Activated CD4-positive, alpha-beta T cell treated with anti-CD3 and anti-CD28 coated beads, Interleukin-2, amount 50 U/mL, for 48 hours (primary cell): ENCODE measurements at regions not wholly inside any gene's neighbourhood (a gene's known extent, or its start where the extent isn't known, plus 50 kb on each side); places are given as distances from the start of the nearest gene placed in this dataset.
A peak's percentile ranks its signal among the peaks of the same experiment; 100 is the strongest.

Experiments used
- DNase-seq, 2 experiments: peaks; one replicate each; pipeline ENCODE4 v3.0.0-alpha.2; 2020

GRCh38 chr16:79808731-79809130 is 208.2 kb upstream of the MAF start:
- no peak for DNase-seq

DNA sequence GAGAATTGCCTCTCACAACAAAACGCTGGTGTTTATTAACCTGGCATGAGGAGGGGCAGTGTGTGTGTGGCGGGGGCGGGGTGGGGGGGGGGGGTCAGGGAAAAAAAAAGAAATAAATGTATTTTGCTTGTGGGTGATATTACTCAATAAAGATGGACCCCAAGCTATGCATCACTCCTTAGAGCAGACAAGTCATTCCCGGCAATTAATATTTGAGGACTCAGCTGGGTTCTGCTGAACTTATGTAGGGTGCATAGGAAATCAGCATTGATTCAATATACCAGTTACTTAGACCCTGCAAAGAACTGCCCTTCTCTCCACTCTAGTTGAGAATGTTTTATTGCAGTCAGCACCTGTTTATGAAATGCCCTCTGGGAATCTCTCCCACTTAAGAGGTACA is 206.2 kb upstream of the MAF start:
- no peak for DNase-seq

DNA sequence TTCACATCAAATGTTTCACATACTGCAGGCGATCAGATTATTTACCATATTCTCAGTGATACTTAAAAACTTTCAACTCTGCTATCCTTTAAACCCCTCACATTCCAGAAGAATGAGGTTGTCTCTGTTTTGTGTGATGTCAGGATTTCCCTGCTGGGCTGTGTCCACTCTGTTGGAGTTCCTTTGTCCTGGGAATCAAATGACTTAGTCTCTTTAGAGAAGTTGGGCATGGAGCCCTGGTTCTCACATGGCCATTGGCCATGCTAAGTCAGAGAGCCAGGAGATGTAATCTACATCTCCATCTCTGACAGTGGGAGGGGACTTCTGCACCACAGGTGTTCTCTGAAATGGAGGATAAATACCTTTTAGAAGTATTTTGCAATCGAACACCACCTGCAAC is 205.1 kb upstream of the MAF start:
- no peak for DNase-seq

GRCh38 chr16:79801646-79802045 is 201.1 kb upstream of the MAF start:
- DNase-seq, result no peak

DNA sequence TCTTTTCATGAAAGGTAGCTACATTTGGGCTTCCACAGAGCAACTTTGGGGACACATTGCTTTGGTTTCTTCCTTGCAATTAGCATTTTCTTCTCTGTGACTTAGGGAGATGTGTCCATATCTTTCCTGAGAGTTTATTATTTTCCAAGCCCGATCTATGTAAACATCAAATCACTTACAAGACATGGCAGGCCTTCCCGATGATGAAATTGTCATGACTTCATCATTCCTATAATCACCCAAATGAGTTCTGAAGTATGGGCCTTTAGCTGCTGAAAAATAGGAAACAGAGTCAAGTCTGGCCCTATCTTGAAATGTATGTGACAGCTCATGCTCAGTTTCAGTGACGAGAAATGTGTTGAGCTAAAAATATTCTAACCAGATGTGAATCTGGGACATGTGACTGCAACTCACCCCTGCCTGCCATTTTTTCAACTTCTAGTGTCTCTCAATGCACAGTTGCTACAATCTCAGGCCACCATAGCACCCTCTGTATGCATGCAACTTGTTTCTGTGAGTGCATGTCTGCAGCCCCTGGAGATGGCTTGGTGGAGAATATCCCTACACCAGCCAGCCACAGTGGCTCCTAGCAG is 199.6 kb upstream of the MAF start:
- no peak for DNase-seq

- no peak for DNase-seq
Observed at GRCh38 chr16:79798416-79799053, 198.0 kb upstream of the MAF start.

- no peak for DNase-seq
Observed at GRCh38 chr16:79797486-79797885, 196.9 kb upstream of the MAF start.

GRCh38 chr16:79795556-79795955 is 195.0 kb upstream of the MAF start:
- no peak for DNase-seq

DNA sequence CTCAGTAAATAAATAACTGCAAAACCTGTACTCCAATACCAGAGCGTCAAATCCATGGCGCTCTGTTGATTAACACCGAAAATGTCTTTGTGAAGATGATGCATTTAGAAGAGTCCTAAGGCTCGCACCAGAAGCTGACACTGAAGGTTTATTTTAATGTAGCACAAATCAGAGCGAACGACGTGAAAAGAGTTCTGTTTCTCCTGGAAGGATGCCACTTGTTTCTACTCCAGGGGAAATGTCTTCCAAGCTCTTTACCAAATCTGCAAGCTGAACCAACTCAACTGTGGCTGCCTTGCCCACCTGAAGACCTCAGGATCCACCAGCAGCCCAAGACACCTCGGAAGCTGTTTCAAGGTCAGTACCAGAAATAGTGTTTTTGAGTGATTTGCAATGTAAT is 194.4 kb upstream of the MAF start:
- no peak for DNase-seq

DNA sequence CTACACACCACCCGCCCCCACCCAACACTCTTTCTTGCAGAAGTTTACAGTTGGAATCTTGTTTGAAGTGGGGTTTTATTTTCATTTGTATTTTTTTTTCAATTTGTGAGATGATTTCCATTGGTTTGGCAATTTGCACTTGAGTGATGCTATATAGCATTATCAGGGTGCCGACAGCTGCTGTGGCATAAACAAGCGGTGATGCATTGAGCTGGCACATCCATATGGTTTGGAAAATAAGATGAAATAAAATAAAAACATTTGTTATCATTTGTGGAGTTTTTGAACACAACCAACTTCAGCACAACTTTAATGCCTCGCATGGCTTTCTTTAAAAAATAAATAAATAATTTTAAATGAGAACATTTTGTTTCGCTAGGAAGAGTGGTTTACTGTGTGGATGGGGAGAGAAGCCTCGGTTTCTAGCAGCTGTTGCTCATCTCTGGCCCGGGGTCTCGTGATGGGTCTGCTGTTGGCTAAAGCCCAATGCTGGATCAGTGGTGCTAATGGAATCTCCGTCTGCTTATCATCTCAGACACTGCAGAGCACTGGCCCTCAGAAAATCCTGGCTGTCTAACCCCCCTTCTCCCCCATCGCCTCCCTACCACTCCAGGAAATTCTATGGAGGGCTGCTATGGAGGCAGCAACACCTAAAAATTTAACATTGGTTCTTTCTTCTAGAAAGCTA is 192.3 kb upstream of the MAF start:
- no peak for DNase-seq

GRCh38 chr16:79792076-79792475 is 191.5 kb upstream of the MAF start:
- DNase-seq, result no peak

DNA sequence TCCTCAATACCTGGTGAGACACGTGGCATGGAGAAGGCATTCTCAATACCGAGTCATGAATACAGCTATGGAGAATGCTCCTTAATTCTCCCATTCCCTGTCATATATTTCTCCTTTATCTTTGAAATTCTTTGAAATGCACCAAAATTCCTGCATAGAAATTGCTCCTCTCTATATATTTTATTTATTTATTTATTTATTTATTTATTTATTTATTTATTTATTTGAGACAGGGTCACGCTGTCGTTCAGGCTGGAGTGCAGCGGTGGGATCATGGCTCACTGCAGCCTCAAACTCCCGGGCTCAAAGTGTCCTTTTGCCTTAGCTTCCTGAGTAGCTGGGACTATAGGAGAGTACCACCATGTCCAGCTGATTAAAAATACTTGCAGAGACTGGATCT is 190.3 kb upstream of the MAF start:
- no peak for DNase-seq

DNA sequence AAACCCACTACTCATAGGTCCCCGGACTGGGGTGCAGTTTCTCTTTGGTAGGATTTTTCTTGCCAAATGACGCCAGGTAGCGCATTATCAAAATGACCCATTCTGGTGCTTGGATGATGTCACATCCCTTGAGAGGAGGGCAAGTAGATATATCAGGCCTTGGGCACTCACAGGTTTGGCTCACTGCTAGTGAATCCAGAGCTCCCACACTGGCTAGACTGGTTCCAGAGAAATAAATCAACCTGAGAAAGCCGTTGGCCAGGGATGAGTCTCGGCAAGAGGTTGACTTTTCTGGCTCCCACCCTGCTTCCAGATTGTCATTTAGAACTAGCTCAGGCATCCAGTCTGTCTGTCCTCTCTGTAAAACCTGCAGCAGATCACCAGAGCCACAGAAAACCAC is 188.4 kb upstream of the MAF start:
- no peak for DNase-seq

DNA sequence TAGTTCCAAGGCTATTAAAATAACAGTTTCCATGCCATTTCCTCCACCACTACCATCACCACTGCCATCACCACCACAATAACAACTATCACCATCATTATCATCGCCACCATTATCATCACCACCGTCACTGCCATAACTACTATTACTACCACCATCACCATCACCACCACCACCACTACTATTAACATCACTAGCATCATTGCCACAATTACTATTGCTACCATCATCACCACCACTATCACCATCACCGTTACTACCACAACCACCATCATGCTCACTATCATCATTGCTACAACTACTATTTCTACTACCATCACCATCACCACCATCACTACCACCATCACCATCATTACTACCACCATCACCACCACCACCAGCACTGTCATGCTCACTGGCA is 185.9 kb upstream of the MAF start:
- no peak for DNase-seq

- DNase-seq, result no peak
Observed at GRCh38 chr16:79784007-79784406, 183.5 kb upstream of the MAF start.

GRCh38 chr16:79777679-79778078 is 177.1 kb upstream of the MAF start:
- no peak for DNase-seq

- no peak for DNase-seq
Observed at GRCh38 chr16:79776243-79776847, 175.8 kb upstream of the MAF start.

DNA sequence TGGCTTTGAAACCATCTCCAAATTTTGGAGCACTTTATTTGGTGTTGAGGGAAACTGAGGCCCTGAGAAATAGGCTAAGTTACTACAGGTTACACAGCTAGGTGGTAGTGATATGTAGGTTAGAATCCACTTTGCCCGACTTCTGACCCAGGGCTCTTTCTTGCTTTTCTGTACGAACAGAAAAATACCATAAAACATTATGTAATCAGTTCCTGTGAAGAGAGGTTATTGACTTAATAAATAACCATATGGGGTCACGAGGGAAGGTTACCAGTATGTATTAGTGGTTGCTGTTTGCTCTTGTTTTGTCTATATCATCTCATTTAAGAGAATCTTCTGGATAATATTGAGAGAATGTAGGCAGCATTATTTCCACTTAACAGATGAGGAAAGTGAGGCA is 172.2 kb upstream of the MAF start:
- DNase-seq, result no peak

- DNase-seq, result no peak
Observed at GRCh38 chr16:79772048-79772447, 171.5 kb upstream of the MAF start.

DNA sequence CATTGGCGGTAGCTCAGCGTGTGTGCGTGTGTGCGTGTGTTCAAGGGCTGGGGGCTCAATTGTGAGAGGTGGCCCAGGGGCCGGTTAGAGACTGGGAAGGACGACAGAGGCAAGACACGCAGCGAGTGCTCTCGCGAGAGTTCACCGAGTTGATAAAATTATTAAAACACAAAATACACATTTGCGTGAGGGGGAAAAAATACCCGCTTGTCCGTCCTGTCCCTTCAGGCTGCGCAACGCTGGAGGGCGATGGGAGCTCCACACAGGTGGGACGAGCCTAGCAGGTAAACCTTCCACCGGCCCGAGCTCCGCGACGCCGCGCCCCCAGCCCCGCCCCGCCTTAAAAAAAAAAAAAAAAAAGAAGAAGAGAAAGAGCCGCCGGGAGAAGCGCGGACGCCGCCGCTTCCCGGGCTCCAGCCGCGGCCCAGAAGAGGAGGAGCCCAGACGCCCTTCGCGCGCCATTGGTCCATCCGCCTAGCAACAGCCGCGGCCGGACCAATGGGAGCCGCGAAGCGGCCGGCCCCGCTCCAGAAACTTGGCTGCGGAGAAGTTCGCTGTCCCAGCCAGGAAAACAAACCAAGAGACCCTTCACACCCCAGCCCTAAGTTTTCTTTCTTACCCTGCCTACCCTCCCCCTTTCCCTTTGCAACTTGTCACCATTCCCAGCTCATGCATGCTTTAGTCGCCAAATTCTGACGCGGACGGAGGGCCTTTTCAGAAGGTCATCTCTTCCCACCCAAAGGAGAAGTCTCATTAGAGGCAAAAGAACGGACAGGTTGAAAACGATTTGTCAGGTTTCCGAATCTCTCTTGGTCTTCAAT is 169.9 kb upstream of the MAF start:
- DNase-seq, result peak; percentile 67 to 72

DNA sequence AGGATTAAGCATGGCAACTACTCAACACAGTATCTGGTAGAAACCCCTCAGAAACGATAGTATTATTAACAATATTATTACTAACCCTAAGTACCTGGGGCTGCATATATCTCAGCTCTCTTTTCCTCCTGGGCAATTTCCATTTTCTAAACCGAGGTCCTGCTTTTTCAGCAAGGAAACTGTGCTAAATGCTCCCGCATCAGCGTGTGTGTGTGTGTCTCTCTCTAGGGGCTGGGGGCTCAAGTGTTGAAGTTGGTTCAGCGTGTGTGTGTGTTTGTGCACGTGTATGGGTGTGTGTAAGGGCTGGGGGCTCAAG is 169.3 kb upstream of the MAF start:
- no peak for DNase-seq

DNA sequence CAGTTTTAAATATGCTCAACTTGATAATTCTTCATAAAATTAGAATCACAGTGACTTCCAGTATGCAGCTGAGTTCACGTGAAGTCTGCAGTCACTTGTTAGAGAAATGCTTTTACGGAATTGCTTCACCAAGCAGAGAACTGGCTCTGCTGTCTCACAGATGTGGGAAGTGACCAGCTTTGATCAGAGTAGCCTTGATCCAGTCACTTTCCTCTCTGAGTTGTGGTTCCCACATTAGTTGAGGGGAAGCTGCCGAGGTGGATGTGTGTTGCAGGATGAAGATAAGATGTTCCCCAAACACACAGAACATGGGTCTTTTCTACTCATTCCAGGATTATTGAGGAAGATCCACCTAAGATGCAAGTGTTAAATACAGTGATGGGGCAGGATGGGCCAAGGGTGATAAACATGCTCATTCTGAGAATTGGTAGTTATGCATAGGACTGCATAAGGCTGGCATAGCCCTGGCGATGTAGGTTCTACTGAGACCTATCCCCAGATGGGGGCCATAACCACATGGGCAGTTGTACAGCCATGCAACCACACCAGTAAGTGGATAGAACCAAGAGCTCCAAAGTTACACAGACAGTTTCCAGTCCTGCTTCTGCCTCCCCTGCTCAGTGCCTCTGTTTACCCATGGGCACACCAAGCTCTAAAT is 168.9 kb upstream of the MAF start:
- no peak for DNase-seq
